GM23338 (cell line): ENCODE measurements at regions not wholly inside any gene's neighbourhood (a gene's known extent, or its start where the extent isn't known, plus 50 kb on each side); places are given as distances from the start of the nearest gene placed in this dataset.

Experiments used
- CREB1 ChIP-seq: fragments of 250-450 bp; sonication (Bioruptor Pico); IDR thresholded peaks from 2 replicates; pipeline ENCODE4 v1.5.0; 2020; ENCODE audit warnings: low read depth, mild to moderate bottlenecking, moderate library complexity
- CTCF ChIP-seq, 2 experiments: fragments of 200-600 bp in 1 of 2; sonication (generic) in 1 of 2; conservative IDR thresholded peaks; 2 replicates each; pipeline versions ENCODE4 v1.5.1 to v1.6.1; 2016 to 2017; ENCODE audit warnings: antibody characterized with exemption in 2 of 2, low read depth in 2 of 2, mild to moderate bottlenecking in 2 of 2, moderate library complexity in 1 of 2
- EZH2 ChIP-seq: fragments of 200-600 bp; sonication (generic); IDR thresholded peaks from one replicate; pipeline ENCODE4 v1.8.0; 2017; ENCODE audit warnings: antibody characterized with exemption, mild to moderate bottlenecking, low read depth; ENCODE audit not compliant: unreplicated experiment
- EZH2phosphoT487 ChIP-seq: fragments of 200-600 bp; sonication (generic); IDR thresholded peaks from one replicate; pipeline ENCODE4 v1.8.1; 2018; ENCODE audit warnings: antibody characterized with exemption; ENCODE audit not compliant: unreplicated experiment
- POLR2AphosphoS5 ChIP-seq: IDR thresholded peaks from 2 replicates; pipeline ENCODE4 v1.6.1; 2016; ENCODE audit warnings: antibody characterized with exemption, low read depth

- TF ChIP-seq CTCF (conservative IDR thresholded peaks at IDR 0.05; ENCODE audit: low read depth in 2 of 2) (no peak), EZH2phosphoT487 (no peak), EZH2 (no peak), POLR2AphosphoS5 (no peak), CREB1 (CRISPR knock-in tag) (no peak)
Observed at GRCh38 chr1:14513111-14513510, 85.4 kb upstream of the KAZN start.
